ENCODE measurements at regions not wholly inside any gene's neighbourhood (a gene's known extent, or its start where the extent isn't known, plus 50 kb on each side); places are given as distances from the start of the nearest gene placed in this dataset.

- no peak overlapping the region for H3K4me3 ChIP-seq
- no peak overlapping the region for H3K27ac ChIP-seq
- TF ChIP-seq POLR2AphosphoS5 (IDR thresholded peaks at IDR 0.05) = no peak
- TF ChIP-seq, protein P1, sequence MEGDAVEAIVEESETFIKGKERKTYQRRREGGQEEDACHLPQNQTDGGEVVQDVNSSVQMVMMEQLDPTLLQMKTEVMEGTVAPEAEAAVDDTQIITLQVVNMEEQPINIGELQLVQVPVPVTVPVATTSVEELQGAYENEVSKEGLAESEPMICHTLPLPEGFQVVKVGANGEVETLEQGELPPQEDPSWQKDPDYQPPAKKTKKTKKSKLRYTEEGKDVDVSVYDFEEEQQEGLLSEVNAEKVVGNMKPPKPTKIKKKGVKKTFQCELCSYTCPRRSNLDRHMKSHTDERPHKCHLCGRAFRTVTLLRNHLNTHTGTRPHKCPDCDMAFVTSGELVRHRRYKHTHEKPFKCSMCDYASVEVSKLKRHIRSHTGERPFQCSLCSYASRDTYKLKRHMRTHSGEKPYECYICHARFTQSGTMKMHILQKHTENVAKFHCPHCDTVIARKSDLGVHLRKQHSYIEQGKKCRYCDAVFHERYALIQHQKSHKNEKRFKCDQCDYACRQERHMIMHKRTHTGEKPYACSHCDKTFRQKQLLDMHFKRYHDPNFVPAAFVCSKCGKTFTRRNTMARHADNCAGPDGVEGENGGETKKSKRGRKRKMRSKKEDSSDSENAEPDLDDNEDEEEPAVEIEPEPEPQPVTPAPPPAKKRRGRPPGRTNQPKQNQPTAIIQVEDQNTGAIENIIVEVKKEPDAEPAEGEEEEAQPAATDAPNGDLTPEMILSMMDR (IDR thresholded peaks at IDR 0.05 in 8 of 11, conservative IDR thresholded peaks at IDR 0.05 in 3 of 11) = no peak
- no peak for TF ChIP-seq POLR2A (IDR thresholded peaks at IDR 0.05)
- H3K9me3 ChIP-seq = peaks cover 0 to 17% (median 0%) of the 10 kb centered on the region in 8 donors
- H3K27me3 ChIP-seq (replicated peaks in 1 of 7) = no peaks in the 10 kb centered on the region
- intact Hi-C loops (cut with DNase I; ENCODE audit: low total_unique reads) = no loop called here
- H3K36me3 ChIP-seq = no peaks in the 10 kb centered on the region
- no peak for DNase-seq
- WGBS, 5 donors = 35 to 39% (median 37%) methylated on average over 1 of the region's 1 CpG
- H3K4me1 ChIP-seq = no peaks in the 10 kb centered on the region
These were observed 275.3 kb upstream of the PRR20A start for GRCh38 chr13:56865416-56865815.

GRCh38 chr13:56869671-56870070, 271.0 kb upstream of the PRR20A start:
- intact Hi-C loops (cut with DNase I; ENCODE audit: low total_unique reads) = no loop called here

GRCh38 chr13:56886398-56886797, 254.3 kb upstream of the PRR20A start:
- Histone ChIP-seq H3K36me3 (no peaks in the 10 kb centered on the region), H3K27me3 (replicated peaks in 1 of 7) (no peaks in the 10 kb centered on the region), H3K4me1 (no peaks in the 10 kb centered on the region), H3K9me3 (peaks cover 0 to 24% (median 9%) of the 10 kb centered on the region in 8 donors), H3K27ac (no peak overlapping the region), H3K4me3 (no peak overlapping the region)
- TF ChIP-seq POLR2AphosphoS5 (IDR thresholded peaks at IDR 0.05) (no peak), POLR2A (IDR thresholded peaks at IDR 0.05) (no peak)
- TF ChIP-seq, protein P1 (IDR thresholded peaks at IDR 0.05 in 8 of 11, conservative IDR thresholded peaks at IDR 0.05 in 3 of 11) = no peak
- intact Hi-C loops (cut with DNase I; ENCODE audit: low total_unique reads) = no loop called here
- WGBS, 5 donors = 77 to 89% (median 84%) methylated on average over 10 of the region's 10 CpGs
- DNase-seq = no peak

More at GRCh38 chr13:56869671-56870070, 271.0 kb upstream of the PRR20A start:
- no peak for TF ChIP-seq POLR2AphosphoS5 (IDR thresholded peaks at IDR 0.05)
- TF ChIP-seq, protein P1 (IDR thresholded peaks at IDR 0.05 in 8 of 11, conservative IDR thresholded peaks at IDR 0.05 in 3 of 11) = no peak
- no peak for TF ChIP-seq POLR2A (IDR thresholded peaks at IDR 0.05)
- no peaks in the 10 kb centered on the region for H3K4me1 ChIP-seq
- no peak for DNase-seq
- H3K36me3 ChIP-seq = no peaks in the 10 kb centered on the region
- no peak overlapping the region for H3K27ac ChIP-seq
- H3K4me3 ChIP-seq = no peak overlapping the region
- WGBS, 5 donors = 89 to 95% (median 90%) methylated on average over 2 to 4 of the region's 4 CpGs
- H3K9me3 ChIP-seq = peaks cover 0 to 15% (median 0%) of the 10 kb centered on the region in 8 donors
- no peaks in the 10 kb centered on the region for H3K27me3 ChIP-seq (replicated peaks in 1 of 7)

DNA sequence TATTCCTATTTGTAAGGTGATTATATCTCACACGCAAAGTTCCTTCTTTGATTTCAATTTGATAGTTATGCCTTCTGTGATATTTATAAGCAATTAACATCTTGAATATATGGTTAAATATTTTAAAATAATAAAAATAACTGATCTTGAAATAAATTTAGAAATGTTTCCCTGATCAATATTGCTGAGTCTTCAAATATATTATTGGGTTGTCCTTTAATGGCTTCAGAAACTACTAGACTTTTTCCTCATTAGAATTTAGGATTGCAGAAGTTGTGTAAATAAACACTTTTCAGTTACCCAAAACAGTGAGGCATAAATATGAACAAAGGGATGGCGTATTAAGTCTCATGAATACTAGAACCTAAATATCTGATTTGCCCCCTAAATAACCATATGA, 252.3 kb upstream of the PRR20A start:
- no peak for TF ChIP-seq POLR2AphosphoS5 (IDR thresholded peaks at IDR 0.05)
- no peak for DNase-seq
- Histone ChIP-seq H3K36me3 (no peaks in the 10 kb centered on the region), H3K27ac (no peak overlapping the region), H3K4me1 (no peaks in the 10 kb centered on the region), H3K9me3 (peaks cover 0 to 14% (median 0%) of the 10 kb centered on the region in 8 donors), H3K27me3 (replicated peaks in 1 of 7) (no peaks in the 10 kb centered on the region), H3K4me3 (no peak overlapping the region)
- WGBS, 5 donors = 87 to 92% (median 90%) methylated on average over 2 of the region's 2 CpGs
- intact Hi-C loops (cut with DNase I; ENCODE audit: low total_unique reads) = no loop called here

DNA sequence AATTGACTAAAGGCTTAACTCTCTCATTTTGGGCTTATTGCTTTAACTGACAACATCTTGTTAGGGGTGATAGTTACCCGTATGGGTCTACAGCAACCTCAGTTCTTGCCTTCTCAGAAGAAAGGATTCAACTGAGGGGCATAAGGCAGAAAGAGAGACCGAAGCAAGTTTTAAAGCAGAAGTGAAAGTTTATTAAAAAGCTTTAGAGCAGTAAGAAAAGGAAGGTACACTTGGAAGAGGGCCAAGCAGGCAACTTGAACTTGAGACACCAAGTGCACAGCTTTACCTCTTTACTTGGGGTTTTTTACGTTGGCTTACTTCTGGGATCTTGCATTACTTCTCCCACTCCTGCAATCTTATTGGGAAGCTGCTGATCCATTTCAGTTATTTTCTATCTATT, 246.9 kb upstream of the PRR20A start:
- H3K4me1 ChIP-seq = no peaks in the 10 kb centered on the region
- H3K27ac ChIP-seq = no peak overlapping the region
- 65 to 75% (median 73%) methylated on average over 3 of the region's 3 CpGs for WGBS, 5 donors
- no peaks in the 10 kb centered on the region for H3K27me3 ChIP-seq (replicated peaks in 1 of 7)
- no peak for DNase-seq
- H3K9me3 ChIP-seq = peaks cover 0 to 4% (median 0%) of the 10 kb centered on the region in 8 donors
- no peak overlapping the region for H3K4me3 ChIP-seq
- intact Hi-C loops (cut with DNase I; ENCODE audit: low total_unique reads) = no loop called here
- TF ChIP-seq POLR2AphosphoS5 (IDR thresholded peaks at IDR 0.05) = no peak
- TF ChIP-seq POLR2A (IDR thresholded peaks at IDR 0.05) = no peak
- TF ChIP-seq, protein P1 (IDR thresholded peaks at IDR 0.05 in 8 of 11, conservative IDR thresholded peaks at IDR 0.05 in 3 of 11) = no peak
- no peaks in the 10 kb centered on the region for H3K36me3 ChIP-seq

Measured in spleen (tissue), 11 donors.